Glutamatergic neuron (in vitro differentiated cells): ENCODE measurements at regions not wholly inside any gene's neighbourhood (a gene's known extent, or its start where the extent isn't known, plus 50 kb on each side); places are given as distances from the start of the nearest gene placed in this dataset.
A peak's percentile ranks its signal among the peaks of the same experiment; 100 is the strongest.

Experiments
- DNase-seq: peaks from one replicate; pipeline ENCODE4 v3.0.0; 2022
- H3K27ac Mint-ChIP-seq: one replicate; pipeline ENCODE4 v1.8.0; 2020; ENCODE audit warnings: mild to moderate bottlenecking, mixed read lengths, inconsistent platforms; ENCODE audit not compliant: unreplicated experiment
- H3K27me3 Mint-ChIP-seq: one replicate; pipeline ENCODE4 v1.8.0; 2020; ENCODE audit warnings: mild to moderate bottlenecking, moderate library complexity, mixed read lengths, inconsistent platforms; ENCODE audit not compliant: unreplicated experiment
- H3K36me3 Mint-ChIP-seq: one replicate; pipeline ENCODE4 v1.8.0; 2020; ENCODE audit warnings: mild to moderate bottlenecking, mixed read lengths, inconsistent platforms; ENCODE audit not compliant: unreplicated experiment
- H3K4me1 Mint-ChIP-seq: one replicate; pipeline ENCODE4 v1.8.0; 2020; ENCODE audit warnings: mild to moderate bottlenecking, low read depth, mixed read lengths, inconsistent platforms; ENCODE audit not compliant: unreplicated experiment
- H3K4me3 Mint-ChIP-seq: one replicate; pipeline ENCODE4 v1.8.0; 2020; ENCODE audit warnings: mild to moderate bottlenecking, mixed read lengths, inconsistent platforms; ENCODE audit not compliant: unreplicated experiment
- H3K9me3 Mint-ChIP-seq: one replicate; pipeline ENCODE4 v1.8.0; 2020; ENCODE audit warnings: mild to moderate bottlenecking, moderate library complexity, mixed read lengths, inconsistent platforms; ENCODE audit not compliant: unreplicated experiment
- TF ChIP-seq, protein P1 (sequence below): fragments of 200-600 bp; sonication (generic); IDR thresholded peaks from one replicate; pipeline ENCODE4 v1.5.0; 2021; ENCODE audit not compliant: partially characterized antibody, unreplicated experiment

GRCh38 chr4:10811991-10812390 is 127.4 kb upstream of the CLNK start:
- H3K36me3 Mint-ChIP-seq: no peaks in the 10 kb centered on the region
- H3K4me3 Mint-ChIP-seq: no peak overlapping the region
- TF ChIP-seq, protein P1, sequence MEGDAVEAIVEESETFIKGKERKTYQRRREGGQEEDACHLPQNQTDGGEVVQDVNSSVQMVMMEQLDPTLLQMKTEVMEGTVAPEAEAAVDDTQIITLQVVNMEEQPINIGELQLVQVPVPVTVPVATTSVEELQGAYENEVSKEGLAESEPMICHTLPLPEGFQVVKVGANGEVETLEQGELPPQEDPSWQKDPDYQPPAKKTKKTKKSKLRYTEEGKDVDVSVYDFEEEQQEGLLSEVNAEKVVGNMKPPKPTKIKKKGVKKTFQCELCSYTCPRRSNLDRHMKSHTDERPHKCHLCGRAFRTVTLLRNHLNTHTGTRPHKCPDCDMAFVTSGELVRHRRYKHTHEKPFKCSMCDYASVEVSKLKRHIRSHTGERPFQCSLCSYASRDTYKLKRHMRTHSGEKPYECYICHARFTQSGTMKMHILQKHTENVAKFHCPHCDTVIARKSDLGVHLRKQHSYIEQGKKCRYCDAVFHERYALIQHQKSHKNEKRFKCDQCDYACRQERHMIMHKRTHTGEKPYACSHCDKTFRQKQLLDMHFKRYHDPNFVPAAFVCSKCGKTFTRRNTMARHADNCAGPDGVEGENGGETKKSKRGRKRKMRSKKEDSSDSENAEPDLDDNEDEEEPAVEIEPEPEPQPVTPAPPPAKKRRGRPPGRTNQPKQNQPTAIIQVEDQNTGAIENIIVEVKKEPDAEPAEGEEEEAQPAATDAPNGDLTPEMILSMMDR: no peak
- H3K9me3 Mint-ChIP-seq: peaks cover 1% of the 10 kb centered on the region
- H3K4me1 Mint-ChIP-seq: peaks cover 9% of the 10 kb centered on the region
- DNase-seq: no peak
- no peak overlapping the region for H3K27ac Mint-ChIP-seq
- H3K27me3 Mint-ChIP-seq: peaks cover 2% of the 10 kb centered on the region

GRCh38 chr4:10810411-10810810 is 125.8 kb upstream of the CLNK start:
- Mint-ChIP-seq H3K27ac (no peak overlapping the region), H3K4me1 (peaks cover 19% of the 10 kb centered on the region), H3K9me3 (peaks cover 5% of the 10 kb centered on the region), H3K4me3 (no peak overlapping the region), H3K27me3 (peaks cover 2% of the 10 kb centered on the region), H3K36me3 (no peaks in the 10 kb centered on the region)
- DNase-seq: no peak
- TF ChIP-seq, protein P1: no peak

DNA sequence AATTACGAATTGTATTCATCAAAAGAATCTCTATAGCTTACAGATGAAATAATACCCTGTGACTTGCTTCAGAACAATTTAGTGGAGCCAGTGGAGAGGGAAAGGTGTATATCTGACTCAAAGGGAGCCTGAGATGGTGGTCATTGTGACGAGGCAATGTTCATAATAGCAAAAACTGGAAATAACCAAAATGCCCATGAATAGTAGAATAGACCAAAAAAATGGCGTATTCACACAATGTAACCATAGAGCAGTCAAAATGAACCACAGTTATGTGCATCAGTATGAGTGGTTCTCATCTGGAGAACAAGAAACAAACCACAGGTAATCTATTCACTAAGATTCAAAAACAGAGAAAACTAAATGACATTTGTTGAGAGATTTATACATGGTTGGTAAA is 125.3 kb upstream of the CLNK start:
- Mint-ChIP-seq H3K4me3 (no peak overlapping the region), H3K9me3 (peaks cover 5% of the 10 kb centered on the region), H3K4me1 (peaks cover 19% of the 10 kb centered on the region), H3K27me3 (peaks cover 2% of the 10 kb centered on the region), H3K27ac (no peak overlapping the region), H3K36me3 (no peaks in the 10 kb centered on the region)
- DNase-seq: no peak
- TF ChIP-seq, protein P1: no peak

DNA sequence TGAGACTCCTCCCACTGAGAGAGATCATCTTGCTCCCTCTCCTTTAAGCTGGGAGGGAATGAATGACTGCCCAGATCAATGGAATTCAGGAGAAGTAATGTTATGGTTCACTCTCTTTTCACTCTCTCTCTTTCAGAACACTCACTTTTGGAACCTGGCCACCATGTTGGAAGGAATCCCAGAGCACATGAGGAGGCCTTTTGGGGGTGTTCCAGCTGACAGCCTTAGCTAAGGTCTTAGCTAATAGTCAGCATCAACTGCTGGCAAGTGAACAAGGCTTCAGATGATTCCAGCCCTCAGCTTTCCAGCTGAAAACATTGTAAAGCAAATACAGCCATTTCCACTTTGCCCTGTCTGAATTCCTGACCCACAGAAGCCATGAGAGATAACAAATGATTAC is 124.0 kb upstream of the CLNK start:
- peaks cover 5% of the 10 kb centered on the region for H3K9me3 Mint-ChIP-seq
- H3K4me3 Mint-ChIP-seq: no peak overlapping the region
- no peak for DNase-seq
- TF ChIP-seq, protein P1: no peak
- H3K36me3 Mint-ChIP-seq: no peaks in the 10 kb centered on the region
- peaks cover 19% of the 10 kb centered on the region for H3K4me1 Mint-ChIP-seq
- H3K27me3 Mint-ChIP-seq: peaks cover 2% of the 10 kb centered on the region
- H3K27ac Mint-ChIP-seq: no peak overlapping the region

GRCh38 chr4:10806953-10807645 is 122.5 kb upstream of the CLNK start:
- H3K4me1 Mint-ChIP-seq: peaks cover 19% of the 10 kb centered on the region
- peak overlapping the region; percentile 26 for H3K27ac Mint-ChIP-seq
- peak overlapping the region; percentile 28 for H3K4me3 Mint-ChIP-seq
- peaks cover 5% of the 10 kb centered on the region for H3K9me3 Mint-ChIP-seq
- no peaks in the 10 kb centered on the region for H3K36me3 Mint-ChIP-seq
- no peak for DNase-seq
- H3K27me3 Mint-ChIP-seq: peaks cover 2% of the 10 kb centered on the region
- TF ChIP-seq, protein P1: no peak
